Glomerular visceral epithelial cell (primary cell): ENCODE measurements at regions not wholly inside any gene's neighbourhood (a gene's known extent, or its start where the extent isn't known, plus 50 kb on each side); places are given as distances from the start of the nearest gene placed in this dataset.

Experiments
- DNase-seq: peaks from one replicate; pipeline ENCODE4 v3.0.0-alpha.2; 2016; ENCODE audit errors: extremely low spot score

DNA sequence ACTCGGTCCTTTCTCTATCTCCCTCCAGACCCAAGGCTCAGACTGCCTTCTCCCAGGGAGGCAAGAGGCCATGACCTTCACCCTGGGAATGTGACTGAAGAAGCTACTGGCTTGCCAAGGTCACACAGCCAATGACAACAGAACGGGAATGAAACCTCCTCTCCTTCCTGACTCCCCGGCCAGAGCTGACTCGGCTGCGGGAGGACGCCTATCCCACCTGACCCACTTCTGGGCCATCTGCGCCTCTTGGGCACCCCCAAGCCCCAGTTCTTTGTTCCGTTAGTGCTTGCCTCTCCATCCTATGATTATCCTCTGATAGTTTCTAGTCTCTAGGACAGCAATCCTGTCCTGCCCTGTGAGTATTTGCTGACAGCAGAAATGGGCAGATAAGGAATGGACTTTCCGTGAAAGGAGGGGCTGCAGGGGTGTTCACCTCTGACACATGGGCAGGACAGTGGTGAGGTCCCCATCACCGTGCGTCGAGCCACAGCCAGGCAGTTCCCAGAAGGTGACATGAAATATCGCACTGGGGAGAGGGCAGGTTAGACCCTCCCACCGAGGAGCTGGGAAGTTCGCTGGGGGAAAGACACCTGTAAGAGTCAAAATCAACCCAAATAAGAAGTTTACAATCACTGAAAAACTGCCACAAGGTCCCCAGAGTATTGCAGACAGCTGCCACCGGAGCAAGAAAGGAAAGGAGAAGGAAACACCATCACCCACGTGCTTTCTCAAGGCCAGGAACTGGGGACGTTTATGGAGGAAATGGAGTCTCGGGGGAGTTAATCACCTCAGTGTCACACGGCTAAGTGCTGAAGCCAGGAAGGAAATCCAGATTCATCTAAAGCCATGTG lies 63.0 kb downstream of the INSIG1 start:
- no peak for DNase-seq

DNA sequence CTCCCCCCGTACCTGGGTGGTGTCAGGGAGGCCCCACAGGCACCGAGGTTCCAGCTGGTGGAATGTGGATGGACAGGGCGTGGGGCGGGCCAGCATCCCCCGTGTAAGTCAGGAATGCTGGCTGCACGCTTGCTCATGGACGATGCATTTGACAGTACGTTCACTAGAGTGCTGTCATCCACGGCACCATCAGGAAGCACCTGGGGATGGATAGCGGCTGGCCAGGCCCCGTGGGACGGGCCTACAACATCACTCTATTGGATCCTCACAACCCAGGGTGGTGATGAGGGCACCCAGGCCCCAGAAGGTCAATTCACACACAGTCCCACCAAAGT lies 63.6 kb downstream of the INSIG1 start:
- DNase-seq: no peak

DNA sequence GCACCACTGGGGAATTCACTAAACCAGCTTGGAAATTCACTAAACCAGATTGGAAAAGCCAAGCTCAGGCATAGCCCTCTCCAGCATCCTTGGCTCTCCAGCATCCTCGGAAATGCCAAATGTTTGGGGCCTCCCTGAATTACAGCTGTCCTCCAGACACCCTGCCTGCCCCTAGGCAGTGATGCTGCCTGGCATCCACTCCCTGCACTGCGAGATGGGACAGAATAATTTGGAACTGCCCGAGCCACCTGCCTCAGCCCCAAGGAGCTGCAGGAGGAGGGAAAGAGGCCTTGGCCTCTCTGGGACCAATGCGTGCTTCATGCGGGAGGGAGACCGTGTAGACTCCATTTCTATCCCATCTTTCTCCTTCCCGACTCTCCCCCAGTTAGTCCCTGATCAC lies 64.3 kb downstream of the INSIG1 start:
- DNase-seq: no peak

DNA sequence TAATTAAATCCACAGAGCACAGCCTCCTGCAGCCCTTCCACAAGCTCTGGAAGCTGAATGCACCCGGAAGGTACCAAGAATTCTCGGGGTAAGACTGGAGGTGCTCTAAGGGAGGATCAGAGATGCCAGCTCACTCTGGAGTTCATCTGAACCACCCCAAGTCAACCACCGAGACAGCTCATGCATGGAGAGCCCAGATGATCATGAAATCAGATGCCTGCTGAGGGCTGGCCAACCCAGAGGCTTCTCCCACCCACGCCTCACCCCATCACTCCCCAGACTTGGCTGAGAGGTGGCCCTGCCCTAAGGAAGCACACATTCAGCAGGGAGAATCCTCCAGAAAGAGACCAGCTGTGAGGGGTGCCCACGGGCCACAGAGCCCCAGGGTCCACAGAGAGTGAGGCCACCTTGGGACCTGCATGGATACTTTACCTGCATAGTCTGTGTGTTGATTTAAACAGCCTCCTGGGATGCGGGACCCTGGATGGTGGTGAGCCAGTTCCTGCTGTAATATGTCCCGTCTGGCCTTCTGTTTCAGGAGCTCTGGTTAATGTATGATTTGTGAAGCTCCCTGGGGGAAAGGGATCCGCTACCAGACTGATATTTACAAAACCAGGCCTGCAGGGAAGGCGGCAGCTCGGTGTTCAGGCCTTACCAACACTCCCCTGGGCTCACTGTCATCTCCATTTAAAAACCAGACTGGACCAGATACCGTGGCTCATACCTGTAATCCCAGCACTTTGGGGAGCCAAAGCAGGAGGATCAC lies 64.9 kb downstream of the INSIG1 start:
- no peak for DNase-seq

DNA sequence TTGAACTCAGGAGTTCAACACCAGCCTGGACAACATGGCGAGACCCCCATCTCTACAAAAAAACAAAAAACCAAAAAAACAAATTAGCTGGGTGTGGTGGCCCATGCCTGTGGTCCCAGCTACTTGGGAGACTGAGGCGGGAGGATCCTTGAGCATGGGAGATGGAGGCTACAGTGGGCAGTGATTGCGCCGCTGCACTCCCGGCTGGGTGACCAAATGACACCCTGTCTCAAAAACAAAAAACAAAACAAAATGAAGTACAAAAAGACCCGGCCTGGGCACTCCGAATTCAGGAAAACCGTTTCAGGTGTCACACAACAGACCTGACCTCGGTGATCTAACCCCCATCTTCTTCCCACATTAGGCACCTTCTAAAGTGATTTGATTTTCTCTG lies 65.5 kb downstream of the INSIG1 start:
- DNase-seq: no peak

DNA sequence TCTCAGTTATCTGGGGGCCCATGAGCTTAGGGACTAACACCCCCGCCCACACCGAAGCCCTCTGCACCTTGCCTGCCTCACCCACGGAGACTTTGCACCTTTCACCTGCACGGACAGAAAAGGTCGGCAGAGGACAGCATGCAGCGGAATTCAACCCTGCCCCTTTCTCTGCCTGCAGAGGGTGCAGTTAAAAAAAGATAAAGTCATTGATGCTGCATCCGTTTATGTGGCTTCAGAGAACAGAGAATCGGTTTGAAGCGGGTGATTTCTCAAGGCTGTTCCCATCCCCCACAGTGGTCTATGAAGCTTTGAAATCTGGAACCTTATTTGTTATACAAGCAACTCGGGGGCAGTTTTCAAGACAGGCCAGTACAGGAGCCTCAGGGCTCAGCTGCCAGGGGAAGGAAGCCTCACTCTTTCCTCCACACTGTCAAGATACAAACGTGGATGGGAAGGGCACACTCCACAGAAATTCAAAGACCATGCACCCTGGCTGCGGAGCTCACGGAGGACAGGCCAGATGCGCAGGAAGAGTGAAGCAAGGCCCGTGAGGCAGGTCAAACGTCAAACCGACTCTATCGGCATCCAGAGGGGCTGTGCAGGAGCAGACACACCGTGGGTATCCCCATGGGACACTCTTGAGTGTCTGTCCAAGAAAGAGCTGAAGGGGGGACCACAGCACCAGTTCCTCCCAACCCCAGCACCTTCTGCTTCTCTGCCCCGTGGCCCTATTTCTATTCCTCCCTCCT lies 66.3 kb downstream of the INSIG1 start:
- DNase-seq: no peak

DNA sequence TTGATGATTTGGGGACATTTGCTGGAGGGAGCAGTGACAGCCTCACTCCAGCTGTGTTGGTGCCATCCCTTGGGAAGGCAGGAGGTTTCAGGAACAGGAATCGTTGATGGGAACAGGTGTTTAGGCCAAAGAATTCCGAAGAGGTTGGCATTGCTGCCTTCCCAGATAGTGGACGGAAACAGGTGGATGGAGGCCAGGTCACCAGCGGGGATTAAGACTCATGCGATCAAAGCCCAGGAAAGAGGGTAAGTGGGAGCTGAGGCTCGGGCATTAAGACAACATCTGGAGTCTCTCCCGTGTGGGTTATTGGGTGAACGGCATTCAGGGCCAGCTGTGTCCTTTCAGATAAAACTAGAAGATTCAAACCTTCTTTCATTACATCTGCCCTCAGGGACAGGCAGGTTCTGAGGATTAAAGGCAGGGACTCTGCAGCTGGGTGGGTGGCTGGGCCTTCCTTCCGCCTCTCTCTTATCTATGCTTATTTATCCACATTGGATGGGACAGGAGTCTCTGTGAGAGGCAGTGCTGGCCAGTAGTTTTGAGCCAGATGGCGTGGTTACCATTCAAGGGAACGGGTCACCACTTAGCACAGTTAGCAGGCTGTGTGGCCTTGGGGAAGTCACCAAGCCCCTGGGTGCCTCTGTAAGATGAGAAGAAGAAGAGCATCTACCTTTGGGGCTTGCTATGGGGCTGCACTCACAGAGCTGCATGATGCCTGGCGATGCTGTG lies 67.6 kb downstream of the INSIG1 start:
- no peak for DNase-seq

DNA sequence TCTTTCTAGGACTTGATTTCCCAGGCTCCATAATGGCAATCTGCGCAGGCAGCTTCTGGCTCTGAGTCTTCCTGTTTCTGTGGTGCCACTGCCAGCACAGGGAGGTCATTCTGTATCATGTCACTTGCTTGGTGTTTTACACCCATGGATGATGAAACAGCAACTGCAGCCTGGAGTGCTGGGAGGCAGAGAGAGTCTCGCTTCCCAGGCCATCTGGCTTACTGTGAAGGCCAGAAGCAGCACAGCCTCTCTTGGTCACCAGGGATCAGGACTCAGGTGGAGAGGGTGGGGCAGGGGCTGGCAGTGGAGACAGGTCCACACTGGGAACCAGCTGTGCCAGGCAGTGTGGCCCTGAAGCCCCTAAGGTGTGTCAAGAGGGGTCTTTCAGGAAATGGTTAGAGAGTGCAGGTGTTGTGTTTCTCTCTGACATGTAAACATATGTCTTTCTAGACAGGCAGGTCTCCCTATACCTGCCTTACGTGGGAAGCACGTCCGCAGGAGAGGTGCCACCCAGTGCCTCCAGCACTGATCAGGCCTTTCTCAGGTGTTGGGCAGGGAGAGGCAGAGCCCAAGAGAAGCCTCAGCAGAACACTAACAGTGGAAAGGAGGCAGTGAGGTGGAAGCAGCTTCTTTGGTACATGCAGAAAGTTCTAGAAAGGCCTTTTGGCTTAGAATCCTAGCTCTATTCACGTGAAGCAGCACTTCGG lies 71.4 kb downstream of the INSIG1 start:
- DNase-seq: no peak

DNA sequence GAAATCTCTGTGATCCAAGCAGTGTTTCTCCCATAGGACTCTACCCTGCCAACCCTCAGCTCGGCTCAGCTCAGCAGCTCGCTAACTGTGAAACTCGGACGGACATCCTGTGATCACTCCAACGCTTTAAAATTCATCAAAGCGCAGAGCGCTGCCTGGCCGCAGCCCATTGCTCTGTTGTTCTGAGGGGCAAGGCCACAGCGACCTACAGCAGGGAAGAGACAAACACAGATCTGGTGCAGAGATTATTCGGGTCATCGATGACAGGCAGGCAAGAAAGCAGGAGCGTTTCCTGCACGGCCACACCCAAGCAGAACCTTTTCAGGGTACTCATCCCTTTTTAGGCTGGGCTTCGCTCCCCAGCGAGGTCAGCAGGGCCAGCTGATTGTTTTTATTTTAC lies 72.1 kb downstream of the INSIG1 start:
- no peak for DNase-seq

DNA sequence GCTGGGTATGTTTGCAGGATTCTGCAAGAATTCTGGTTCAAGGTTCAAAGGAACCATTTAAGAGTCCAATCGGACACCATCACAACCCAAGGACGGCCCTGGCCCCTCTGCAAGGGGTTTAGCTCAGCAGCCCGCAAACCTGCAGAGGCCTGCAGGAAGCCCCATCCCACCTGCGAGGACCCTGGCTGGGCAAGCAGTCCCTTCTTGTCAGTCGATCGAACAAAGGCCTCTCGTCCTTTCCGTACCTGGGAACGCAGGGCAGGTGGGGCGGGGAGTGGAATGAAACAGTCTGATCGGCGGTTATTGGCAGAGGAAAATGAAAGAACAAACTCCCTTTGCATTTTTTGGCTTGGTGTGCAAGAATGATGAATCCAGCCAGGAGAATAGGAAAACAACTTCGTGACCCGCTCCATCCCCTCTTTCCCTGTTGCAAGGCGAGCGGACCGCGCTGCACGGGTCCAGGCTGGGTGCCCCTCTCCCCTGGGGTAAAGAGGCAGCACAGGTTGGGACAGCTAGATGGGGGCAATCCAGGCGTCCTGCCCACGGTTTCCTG lies 73.7 kb downstream of the INSIG1 start:
- no peak for DNase-seq

DNA sequence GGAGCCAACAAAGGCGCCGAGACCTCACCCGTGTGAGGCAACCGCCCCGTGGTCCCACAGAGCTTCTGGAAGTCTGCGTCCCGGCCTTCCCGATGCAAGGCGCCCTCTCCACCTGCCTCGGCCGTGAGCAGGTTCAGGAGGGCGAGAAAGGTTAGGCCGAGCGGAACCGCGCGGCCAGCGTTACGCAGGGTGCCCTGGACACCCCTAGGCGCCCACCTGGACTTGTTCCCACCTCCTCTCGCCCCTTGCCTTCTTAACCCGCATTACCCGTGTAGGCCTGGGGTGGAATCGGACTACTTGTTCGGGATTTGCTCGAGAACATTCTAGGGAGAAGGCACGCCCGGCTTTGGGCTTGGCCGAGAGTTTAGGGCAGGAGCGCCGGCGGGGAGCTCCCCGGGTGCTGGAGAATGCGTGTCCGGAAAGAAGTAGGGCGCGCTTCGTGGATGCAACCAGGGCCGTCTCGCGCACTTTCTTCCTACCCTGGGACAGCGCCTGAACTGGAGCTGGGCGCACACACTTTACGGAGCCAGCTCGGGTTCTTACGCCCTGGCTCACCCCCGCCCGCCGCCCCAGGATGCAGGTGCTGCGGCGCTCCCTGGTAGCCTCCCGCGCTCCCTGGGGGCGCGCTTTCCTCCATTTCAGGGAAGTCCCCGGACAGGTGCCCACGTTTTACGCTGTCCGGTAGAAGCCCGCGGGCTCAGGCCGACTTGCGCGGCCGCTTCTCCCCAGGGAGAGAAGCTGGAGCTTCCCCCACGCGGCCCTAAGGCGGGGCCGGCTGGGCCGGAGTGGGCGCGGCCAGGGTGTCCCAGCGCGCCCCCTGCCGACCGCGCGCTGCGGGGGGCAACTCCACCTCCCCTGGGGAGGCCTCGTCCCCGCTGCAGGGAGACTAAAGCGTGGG lies 74.5 kb downstream of the INSIG1 start:
- no peak for DNase-seq

DNA sequence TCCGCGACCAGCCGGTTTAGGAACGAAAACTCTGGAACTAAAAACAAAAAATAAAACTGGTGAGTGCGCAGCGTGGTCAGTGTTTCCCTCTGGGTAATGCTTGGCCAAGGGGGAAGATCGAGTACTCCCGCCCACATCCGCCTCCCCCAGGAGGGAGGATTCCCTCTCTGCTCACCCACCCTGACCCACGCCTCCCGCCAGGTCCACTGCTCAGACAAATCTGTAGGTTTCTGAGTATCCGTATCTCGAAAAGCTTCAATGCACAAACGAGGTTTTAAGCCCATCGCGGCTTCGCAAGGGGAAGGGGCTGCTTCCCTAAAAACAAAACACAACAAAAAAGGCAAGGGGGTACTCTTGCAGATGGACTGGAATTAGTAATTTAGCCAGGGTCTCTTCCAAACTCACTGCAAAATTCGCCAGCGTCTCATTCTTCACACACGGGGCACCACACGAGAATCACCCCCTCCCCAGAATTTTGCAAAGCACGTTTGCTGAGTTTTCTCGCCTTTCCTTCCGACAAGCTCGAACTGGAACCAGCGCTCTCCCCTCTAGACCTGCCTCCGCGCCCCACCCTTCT lies 75.2 kb downstream of the INSIG1 start:
- no peak for DNase-seq

DNA sequence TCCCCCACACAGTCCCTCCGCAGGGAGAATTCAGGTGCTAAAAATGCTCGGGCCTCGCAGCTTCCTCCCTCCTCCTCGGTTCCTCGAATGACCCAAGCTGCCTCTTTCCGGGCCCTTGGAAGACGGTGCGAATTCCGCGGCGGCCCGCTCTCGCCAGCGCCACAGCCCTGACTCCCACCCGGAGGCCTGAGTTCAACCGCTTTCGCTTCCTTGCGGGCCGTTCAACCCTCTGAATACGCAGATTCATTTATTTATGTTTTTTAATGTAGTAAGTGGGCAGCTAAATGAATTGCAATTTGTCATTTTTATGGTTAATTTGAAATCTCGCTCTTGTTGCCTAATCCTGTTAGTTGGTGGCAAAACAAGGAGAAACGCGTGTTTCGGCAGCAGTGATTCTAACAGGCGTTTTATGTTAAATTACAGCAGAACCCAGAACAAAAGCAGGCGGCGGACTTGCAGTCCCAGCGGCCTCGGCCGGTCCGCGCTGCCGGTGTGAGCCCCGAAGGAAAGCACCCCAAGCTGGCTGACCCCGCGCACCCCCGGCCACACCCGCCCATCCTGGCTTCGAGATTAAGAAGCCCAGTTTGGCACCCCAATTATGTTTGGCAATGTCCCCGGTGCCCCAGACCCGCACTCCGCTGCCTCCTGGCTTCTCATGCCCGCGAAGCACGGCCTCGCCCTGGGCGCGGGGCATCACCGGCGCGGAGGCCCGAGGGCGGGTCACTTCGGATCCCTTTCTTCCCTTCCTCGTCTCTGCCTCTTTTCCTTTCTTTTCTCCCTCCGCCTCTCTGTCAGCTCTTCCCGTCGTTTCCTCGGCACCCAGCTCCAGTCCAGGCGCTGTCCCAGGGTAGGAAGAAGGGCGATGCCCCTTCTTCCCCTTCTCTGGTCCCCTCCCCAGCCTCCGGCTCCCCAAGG lies 75.9 kb downstream of the INSIG1 start:
- no peak for DNase-seq

DNA sequence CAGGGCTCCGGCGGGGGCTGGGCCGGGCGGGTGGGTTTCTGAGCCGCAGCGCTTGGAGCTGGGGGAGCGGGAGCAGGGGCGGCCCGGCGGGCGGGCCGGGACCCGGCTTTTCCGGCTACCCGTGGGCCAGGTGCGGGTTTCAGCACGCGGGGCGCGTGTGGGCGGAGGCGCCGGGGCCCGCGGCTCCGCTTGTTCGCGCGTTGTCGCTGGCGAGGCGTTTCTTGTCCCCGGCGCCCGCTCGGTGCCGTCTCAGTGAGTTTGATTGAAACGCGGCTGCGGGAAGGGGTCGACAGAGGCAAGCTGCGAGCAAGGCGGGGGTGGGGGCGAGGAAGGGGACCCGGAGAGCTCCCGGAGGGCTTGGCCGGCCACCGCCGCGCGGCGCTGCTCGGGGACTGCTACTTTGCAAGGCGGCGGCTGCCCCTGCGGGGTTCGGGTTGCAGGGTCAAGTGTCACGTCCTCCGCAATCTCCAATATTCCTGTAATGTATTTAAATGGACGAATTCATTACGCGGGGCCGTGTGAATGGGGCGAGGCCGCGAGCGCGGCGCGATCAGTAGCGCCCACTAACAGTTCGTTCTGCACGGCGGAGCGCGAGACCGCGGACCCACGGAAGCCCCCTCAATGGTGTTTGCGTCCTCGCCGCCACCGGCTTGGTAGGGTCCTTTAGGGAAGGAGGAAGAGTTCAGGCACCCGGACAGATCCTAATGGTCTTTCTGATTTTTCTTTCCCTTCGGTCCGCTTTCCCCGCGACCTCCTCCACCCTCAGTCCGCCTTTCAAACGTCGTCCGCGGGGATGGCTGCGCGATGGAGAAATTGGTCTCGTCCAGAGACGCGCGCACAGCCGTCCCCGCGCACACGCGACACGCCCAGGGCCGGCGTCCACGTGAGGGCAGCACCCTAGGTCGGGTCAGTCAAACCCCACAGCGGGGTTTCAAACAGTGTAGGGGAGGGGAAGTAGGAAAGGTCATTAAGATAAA lies 76.9 kb downstream of the INSIG1 start:
- no peak for DNase-seq

DNA sequence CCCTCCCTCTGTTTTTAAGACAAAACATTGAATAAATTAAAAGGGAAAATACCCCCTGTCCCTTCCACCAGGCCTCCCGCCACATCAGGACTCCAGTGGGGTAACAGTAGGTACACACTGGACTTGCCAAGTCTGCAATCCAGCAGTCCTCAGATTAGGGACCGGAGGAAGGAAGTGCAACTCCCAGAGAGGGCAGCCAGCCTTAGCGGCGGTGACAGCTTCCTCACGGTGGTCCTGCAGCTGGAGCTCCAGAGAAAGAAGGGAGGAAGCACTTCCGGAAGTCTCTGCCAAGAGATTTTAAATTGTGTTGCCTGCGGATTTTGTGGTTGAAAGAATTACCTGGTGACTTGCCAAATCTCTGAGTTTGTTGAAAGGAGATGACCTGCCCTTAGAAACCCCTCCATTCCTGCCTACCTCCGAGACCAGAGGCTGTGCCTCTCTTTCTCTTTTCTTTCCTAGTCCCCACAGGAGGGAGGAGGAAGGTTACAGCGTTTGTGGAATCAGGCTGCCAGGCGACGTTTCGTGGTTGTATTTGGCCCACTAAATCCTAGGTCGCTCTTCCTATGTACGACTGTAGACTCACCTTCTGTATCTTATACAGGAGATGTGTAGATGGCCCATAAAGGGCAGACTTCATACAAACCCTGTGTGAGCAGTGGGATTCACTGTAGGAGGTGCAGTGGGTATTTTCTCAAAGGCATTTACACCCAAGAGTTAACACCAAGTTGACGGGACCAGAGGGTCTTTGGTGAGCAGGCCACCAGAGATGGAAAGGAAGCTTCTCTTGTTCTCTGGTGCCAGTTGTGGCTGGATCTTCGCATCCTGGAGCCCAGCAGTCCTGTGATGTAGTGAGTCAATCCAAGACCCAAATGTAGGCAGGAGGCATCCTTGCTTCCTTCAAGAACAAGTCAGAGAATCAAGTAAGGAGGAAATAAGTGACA lies 77.9 kb downstream of the INSIG1 start:
- DNase-seq: peak; percentile 11
